Esophagus (tissue), 2 donors: ENCODE measurements at regions not wholly inside any gene's neighbourhood (a gene's known extent, or its start where the extent isn't known, plus 50 kb on each side); places are given as distances from the start of the nearest gene placed in this dataset.
"Not testable (repeated sequence)": the region's sequence is repeated elsewhere in the genome, so short reads cannot be mapped to it uniquely, and the experiment has no call there.

Experiments used
- H3K27ac ChIP-seq, 2 donors: one replicate each; pipeline ENCODE4 v1.5.1; 2013; ENCODE audit warnings: low read depth in 2 of 2, mild to moderate bottlenecking in 2 of 2, inconsistent platforms in 1 of 2, low read length in 1 of 2, moderate library complexity in 1 of 2
- H3K27me3 ChIP-seq, 2 donors: one replicate each; pipeline ENCODE4 v1.6.1; 2013; ENCODE audit warnings: low read length in 2 of 2, control low read depth in 1 of 2, mild to moderate bottlenecking in 1 of 2; ENCODE audit not compliant: insufficient read depth in 2 of 2, control insufficient read depth in 1 of 2
- H3K36me3 ChIP-seq, 2 donors: one replicate each; pipeline ENCODE4 v1.6.1; 2013; ENCODE audit warnings: low read length in 1 of 2; ENCODE audit not compliant: control insufficient read depth in 2 of 2, insufficient read depth in 2 of 2
- H3K4me1 ChIP-seq, 2 donors: one replicate each; pipeline ENCODE4 v1.6.1; 2013; ENCODE audit warnings: low read length in 1 of 2; ENCODE audit not compliant: control insufficient read depth in 2 of 2, insufficient read depth in 2 of 2
- H3K4me3 ChIP-seq, 2 donors: one replicate each; pipeline ENCODE4 v1.5.1; 2013; ENCODE audit warnings: low read length in 2 of 2, mild to moderate bottlenecking in 2 of 2, low read depth in 1 of 2, moderate library complexity in 1 of 2
- H3K9me3 ChIP-seq, 2 donors: one replicate each; pipeline ENCODE4 v1.6.1; 2013; ENCODE audit warnings: mild to moderate bottlenecking in 2 of 2, low read depth in 1 of 2, low read length in 1 of 2, moderate library complexity in 1 of 2; ENCODE audit not compliant: control insufficient read depth in 2 of 2, insufficient read depth in 1 of 2
- WGBS, 2 donors: extraction: QIAGEN DNeasy Blood & Tissue Kit; methylation state at CpG; one replicate each; pipeline ENCODE4 v1.1.7; 2013; 5-methylcytosine and 5-hydroxymethylcytosine counted together
- donor health status: healthy with polysubstance abuse.
- donor health status: Bipolar disorder and iron deficiency.

DNA sequence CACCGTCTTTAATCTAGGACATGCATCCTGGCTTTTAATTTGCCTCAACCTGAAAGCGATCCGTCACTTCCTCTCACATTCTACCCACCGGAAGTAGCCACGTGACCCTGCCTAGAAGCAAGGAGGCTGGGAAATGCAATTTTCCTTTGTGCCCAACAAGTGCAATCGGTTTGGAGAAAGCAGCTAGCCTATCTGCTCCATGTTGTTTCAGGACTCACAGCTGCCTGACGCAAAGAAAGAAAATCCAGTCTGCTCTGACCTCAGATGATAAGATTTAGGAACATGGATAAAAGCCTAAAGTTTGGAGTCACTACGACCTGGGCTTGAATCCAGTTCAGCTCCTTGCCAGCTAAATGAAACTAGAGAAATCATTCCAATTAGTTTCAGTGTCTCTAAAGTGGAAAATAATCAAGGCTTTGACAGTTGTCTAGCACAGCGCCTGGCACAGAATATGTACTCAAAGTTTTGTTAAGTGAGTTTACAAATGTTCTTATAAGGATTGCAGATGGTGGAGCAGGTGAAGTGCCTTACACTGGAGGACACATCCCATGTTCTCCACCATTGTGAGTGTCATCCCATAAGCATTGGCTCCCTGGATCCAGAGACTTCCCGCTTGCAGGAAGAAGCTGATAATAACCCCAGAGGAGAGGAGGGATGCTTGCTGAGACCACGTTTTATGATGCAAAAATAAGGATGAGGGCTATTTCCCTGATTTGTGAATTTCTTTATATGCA lies 553.7 kb downstream of the MN1 start:
- Histone ChIP-seq H3K36me3 (no peaks in the 10 kb centered on the region), H3K4me3 (no peak overlapping the region), H3K9me3 (no peaks in the 10 kb centered on the region), H3K27ac (no peak overlapping the region), H3K27me3 (no peaks in the 10 kb centered on the region), H3K4me1 (no peaks in the 10 kb centered on the region)
- 39 to 40% methylated on average over 11 of the region's 11 CpGs for WGBS, 2 donors

DNA sequence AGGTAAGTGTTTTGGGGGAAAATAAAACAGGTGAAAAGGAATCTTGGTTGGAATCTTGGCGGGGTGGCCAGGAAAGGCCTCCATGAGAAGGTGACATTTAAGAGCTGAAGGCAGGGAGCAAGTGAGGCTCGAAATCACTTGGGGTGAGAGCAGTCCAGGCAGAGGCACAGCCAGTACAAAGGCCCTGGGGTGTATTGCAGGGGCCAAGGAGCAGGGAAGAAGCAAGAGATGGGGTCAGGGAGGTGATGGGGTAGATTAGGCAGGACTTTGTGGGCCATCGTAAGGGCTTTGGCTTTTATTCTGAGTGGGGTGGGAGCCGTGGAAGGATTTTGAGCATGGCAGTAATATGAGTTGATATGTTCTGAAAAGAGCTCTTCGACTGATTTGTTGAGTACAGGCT lies 551.1 kb downstream of the MN1 start:
- Histone ChIP-seq H3K9me3 (peaks cover 2 to 7% of the 10 kb centered on the region in 2 donors), H3K4me3 (no peak overlapping the region), H3K27ac (no peak overlapping the region), H3K27me3 (no peaks in the 10 kb centered on the region), H3K36me3 (no peaks in the 10 kb centered on the region), H3K4me1 (no peaks in the 10 kb centered on the region)
- 75 to 91% methylated on average over 5 of the region's 5 CpGs for WGBS, 2 donors

DNA sequence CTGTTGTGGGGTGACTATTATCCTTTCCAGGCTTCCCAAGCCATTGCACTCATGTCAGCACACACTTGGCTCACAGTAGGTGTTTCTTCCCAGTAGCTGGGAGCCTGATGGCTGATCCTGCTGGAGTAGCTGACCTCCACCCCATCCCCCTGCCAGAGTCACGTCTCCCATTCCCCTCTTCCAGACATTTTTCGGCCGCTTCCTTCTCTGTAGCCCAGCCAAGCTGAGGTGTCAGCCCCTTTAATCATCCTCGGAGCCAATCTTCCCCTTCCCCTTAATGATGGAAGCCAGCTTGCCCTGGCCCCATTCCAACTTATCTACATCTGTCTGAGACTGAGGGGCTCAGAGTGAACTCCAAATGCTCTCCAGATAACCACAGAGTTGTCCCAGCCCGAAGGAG lies 550.7 kb downstream of the MN1 start:
- H3K4me1 ChIP-seq: no peaks in the 10 kb centered on the region
- WGBS, 2 donors: 80 to 84% methylated on average over 5 of the region's 5 CpGs
- H3K27me3 ChIP-seq: no peaks in the 10 kb centered on the region
- H3K4me3 ChIP-seq: no peak overlapping the region
- H3K9me3 ChIP-seq: peaks cover 4 to 8% of the 10 kb centered on the region in 2 donors
- no peak overlapping the region for H3K27ac ChIP-seq
- no peaks in the 10 kb centered on the region for H3K36me3 ChIP-seq

DNA sequence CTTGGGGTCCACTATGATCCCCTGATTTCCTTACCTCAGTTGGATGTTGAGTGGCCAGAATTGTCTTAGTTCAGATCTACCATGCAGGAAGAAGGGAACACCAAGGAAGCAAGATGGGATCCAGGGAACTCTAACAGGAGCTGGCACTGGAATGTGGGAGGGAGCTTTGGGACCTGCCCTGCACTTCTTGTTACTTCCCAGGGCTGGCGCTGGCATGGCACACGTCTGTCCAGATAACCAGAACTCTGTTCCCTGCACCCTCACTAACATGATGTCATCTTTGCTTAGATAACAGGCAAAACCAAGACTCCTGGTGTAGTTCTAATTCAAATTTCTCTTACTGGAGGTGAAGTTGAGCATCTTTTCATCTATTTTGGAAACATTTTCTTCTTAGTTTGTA lies 550.0 kb downstream of the MN1 start:
- Histone ChIP-seq H3K27me3 (no peaks in the 10 kb centered on the region), H3K27ac (no peak overlapping the region), H3K4me3 (no peak overlapping the region), H3K36me3 (no peaks in the 10 kb centered on the region), H3K9me3 (peaks cover 4 to 11% of the 10 kb centered on the region in 2 donors), H3K4me1 (no peaks in the 10 kb centered on the region)
- WGBS, 2 donors: 73 to 81% methylated on average over 2 of the region's 2 CpGs

DNA sequence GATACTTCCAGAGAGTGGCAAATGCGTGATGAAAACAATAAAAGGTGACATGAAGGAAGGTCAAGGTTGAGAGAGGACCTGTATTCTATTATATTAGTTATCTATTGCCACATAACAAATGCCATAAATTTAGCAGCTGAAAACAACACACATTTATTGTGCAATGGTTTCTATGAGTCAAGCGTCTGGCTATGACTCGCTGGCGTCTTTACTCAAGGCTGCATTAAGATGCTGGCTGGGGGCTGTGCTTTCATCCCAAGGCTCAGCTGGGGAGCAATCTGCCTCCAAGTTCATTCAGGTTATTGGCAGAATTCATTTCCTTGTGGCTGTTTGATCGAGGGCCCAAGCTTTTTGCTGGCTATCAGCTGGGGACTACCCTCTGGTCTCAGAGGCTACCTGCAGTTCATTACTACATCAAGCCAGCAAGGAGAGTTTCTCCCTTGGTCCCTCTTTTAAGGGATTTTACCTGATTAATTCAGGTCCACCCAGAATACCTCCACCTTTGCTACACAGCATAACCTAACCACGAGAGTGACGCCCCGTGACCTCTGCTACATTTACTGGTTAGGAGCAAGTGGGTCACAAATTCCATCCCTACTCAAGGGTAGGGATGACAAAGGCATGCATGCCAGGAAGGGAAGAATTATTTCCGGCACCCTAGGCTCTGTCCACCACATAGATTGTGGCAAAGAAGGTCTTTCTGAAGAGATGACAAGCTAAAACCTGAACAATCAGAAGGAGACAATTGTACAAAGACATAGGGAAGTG lies 549.1 kb downstream of the MN1 start:
- WGBS, 2 donors: 66 to 70% methylated on average over 9 of the region's 9 CpGs
- H3K27me3 ChIP-seq: no peaks in the 10 kb centered on the region
- no peak overlapping the region for H3K4me3 ChIP-seq
- no peaks in the 10 kb centered on the region for H3K4me1 ChIP-seq
- H3K27ac ChIP-seq: no peak overlapping the region
- peaks cover 4 to 11% of the 10 kb centered on the region in 2 donors for H3K9me3 ChIP-seq
- H3K36me3 ChIP-seq: no peaks in the 10 kb centered on the region

DNA sequence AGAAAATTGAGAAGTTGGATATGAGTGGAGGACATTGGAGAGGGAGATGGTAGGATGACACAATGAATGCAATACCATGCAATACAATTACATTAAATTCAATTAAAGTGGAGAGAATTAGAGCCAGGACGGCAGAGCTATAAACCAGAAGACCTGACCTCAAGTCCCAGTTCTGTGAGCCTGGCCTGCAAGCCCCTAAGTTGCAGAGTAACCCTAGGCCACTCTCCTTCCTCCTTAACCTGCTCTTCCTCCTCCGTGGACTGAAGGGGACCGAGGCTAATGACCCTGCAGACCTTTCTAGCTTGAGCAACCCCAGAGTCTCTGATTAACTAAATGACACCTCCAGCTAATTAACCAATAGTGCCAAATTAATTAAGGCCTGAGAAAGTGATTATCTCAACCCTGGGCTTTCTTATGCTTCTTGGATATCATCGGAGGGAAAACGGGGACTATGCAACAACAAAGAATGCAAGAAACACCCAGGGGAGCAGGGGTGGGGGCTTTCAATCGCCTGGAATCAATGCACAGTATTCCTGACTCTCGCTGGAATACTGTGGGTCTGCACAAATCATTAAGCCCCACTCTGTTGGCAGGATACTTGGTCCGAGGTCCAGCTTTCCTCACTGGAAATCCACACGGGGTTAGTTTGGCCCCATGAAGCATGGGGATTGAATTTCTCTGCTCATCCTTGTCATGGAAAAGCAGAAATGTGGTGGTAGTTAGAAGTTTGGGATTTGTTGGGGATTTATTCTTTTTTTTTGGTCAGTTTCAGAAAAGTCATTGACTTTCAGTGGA lies 548.3 kb downstream of the MN1 start:
- no peak overlapping the region for H3K4me3 ChIP-seq
- H3K4me1 ChIP-seq: no peaks in the 10 kb centered on the region
- 87 to 89% methylated on average over 9 of the region's 9 CpGs for WGBS, 2 donors
- H3K27me3 ChIP-seq: no peaks in the 10 kb centered on the region
- H3K36me3 ChIP-seq: no peaks in the 10 kb centered on the region
- H3K9me3 ChIP-seq: peaks cover 4 to 11% of the 10 kb centered on the region in 2 donors
- no peak overlapping the region for H3K27ac ChIP-seq

DNA sequence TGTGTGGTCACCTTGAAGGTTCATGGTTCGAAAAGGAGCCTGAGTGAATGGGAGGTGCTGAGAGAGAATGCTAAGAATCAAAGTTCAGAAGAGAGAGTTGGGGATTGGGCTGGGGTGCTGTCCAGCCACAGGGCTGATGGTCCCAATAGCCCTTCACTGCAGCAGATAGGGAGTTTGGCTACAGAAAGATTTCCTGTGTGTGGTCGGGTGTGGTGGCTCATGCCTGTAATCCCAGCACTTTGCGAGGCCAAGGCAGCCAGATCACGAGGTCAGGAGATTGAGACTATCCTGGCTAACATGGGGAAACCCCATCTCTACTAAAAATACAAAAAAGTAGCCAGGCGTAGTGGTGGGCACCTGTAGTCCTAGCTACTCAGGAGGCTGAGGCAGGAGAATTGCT lies 547.5 kb downstream of the MN1 start:
- not testable (repeated sequence) for H3K27me3 ChIP-seq, H3K36me3 ChIP-seq, H3K4me1 ChIP-seq, H3K4me3 ChIP-seq, H3K27ac ChIP-seq
- peaks cover 4 to 11% of the 10 kb centered on the region in 2 donors for H3K9me3 ChIP-seq
- 81 to 88% methylated on average over 5 of the region's 5 CpGs for WGBS, 2 donors

DNA sequence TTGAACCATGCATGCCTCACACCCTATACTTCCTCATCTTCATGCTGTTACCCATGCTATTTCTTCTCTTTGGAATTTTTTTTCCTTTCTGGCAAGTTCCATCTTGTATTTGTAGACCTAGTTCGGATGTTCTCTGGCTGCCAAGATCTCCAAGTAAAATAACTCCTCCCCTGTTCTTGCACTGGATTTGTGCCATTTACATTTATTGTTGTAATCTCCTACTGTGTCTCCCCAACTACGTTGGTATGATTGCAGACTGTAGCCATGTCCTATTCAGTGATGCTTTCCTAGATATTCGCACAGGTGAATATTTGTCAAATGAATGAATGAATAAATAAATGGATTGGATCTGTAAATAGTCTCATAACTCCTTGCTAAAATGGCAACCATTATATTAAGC lies 546.0 kb downstream of the MN1 start:
- Histone ChIP-seq H3K4me1 (peaks cover 0 to 2% of the 10 kb centered on the region in 2 donors), H3K36me3 (no peaks in the 10 kb centered on the region), H3K4me3 (no peak overlapping the region), H3K27ac (no peak overlapping the region), H3K27me3 (no peaks in the 10 kb centered on the region), H3K9me3 (peaks cover 4 to 11% of the 10 kb centered on the region in 2 donors)
- WGBS, 2 donors: 56 to 62% methylated on average over 3 of the region's 3 CpGs

DNA sequence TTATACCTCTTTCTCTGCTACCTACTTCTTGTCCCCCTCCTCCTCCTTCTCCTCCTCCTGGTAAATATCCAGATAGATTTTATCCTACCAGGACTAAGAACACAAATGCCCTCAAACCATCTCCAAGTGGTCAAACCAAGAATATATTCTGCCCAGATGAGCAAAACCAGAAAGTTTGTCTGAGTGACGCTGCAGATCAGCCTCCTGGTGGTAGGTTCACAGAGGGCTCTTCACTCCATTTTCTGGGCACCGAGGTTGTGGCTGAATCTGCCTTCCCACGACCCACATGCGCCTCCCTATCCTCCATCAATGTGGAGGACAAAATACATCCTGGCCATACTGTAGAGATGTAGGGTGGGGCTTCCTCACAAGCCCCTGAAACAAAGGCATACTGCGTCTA lies 543.6 kb downstream of the MN1 start:
- Histone ChIP-seq H3K4me3 (no peak overlapping the region), H3K27me3 (no peaks in the 10 kb centered on the region), H3K36me3 (no peaks in the 10 kb centered on the region), H3K27ac (no peak overlapping the region), H3K4me1 (peaks cover 0 to 2% of the 10 kb centered on the region in 2 donors), H3K9me3 (peaks cover 4 to 11% of the 10 kb centered on the region in 2 donors)
- 71 to 84% methylated on average over 5 of the region's 5 CpGs for WGBS, 2 donors
